Tibial nerve (tissue), 4 donors: ENCODE measurements at regions not wholly inside any gene's neighbourhood (a gene's known extent, or its start where the extent isn't known, plus 50 kb on each side); places are given as distances from the start of the nearest gene placed in this dataset.

ENCODE experiments used
- DNase-seq, 2 donors: peaks; one replicate each; pipeline ENCODE4 v3.0.0-alpha.2; 2019; ENCODE audit warnings: low spot score in 2 of 2
- H3K27ac ChIP-seq, 4 donors: fragments of 200-600 bp; sonication (generic) in 3 of 4; one replicate each; pipeline ENCODE4 v1.5.1; 2017 to 2019; ENCODE audit warnings: mild to moderate bottlenecking in 1 of 4
- H3K27me3 ChIP-seq, 2 donors: fragments of 200-600 bp; sonication (generic) in 1 of 2; one replicate each; pipeline versions ENCODE4 v1.5.1 to v1.6.0; 2017 to 2019
- H3K36me3 ChIP-seq, 3 donors: fragments of 200-600 bp; sonication (generic); one replicate each; pipeline ENCODE4 v1.5.1; 2018 to 2019
- H3K4me1 ChIP-seq, 4 donors: fragments of 200-600 bp; sonication (generic) in 3 of 4; one replicate each; pipeline ENCODE4 v1.5.1; 2017 to 2019
- H3K4me3 ChIP-seq, 4 donors: fragments of 200-600 bp; sonication (generic) in 3 of 4; one replicate each; pipeline ENCODE4 v1.5.1; 2017 to 2019; ENCODE audit warnings: mild to moderate bottlenecking in 1 of 4, moderate library complexity in 1 of 4
- H3K9me3 ChIP-seq, 4 donors: fragments of 200-600 bp; sonication (generic) in 3 of 4; one replicate each; pipeline ENCODE4 v1.5.1; 2017 to 2019
- EP300 ChIP-seq, 2 donors: sonication (generic); formaldehyde crosslinking; IDR thresholded peaks; one replicate each; pipeline ENCODE4 v1.6.1; 2017; ENCODE audit warnings: antibody characterized with exemption in 2 of 2, mild to moderate bottlenecking in 1 of 2
- POLR2A ChIP-seq, 2 donors: fragments of 450-650 bp; IDR thresholded peaks; one replicate each; pipeline ENCODE4 v1.6.1; 2017; ENCODE audit warnings: antibody characterized with exemption in 2 of 2, mild to moderate bottlenecking in 2 of 2, moderate library complexity in 2 of 2
- WGBS, 2 donors: methylation state at CpG; one replicate each; pipeline ENCODE4 v1.1.5; 2018; 5-methylcytosine and 5-hydroxymethylcytosine counted together
- TF ChIP-seq, protein P1 (sequence below), 5 experiments: fragments of 200-600 bp in 3 of 5; fragments of 450-650 bp in 2 of 5; sonication (generic) in 3 of 5; IDR thresholded peaks; one replicate each; pipeline ENCODE4 v1.5.1; 2016 to 2019; ENCODE audit warnings: antibody characterized with exemption in 5 of 5, mild to moderate bottlenecking in 3 of 5, moderate library complexity in 2 of 5

- no peaks in the 10 kb centered on the region for H3K36me3 ChIP-seq
- no peak overlapping the region for H3K27ac ChIP-seq
- 82 to 83% methylated on average over 1 of the region's 1 CpG for WGBS, 2 donors
- no peaks in the 10 kb centered on the region for H3K27me3 ChIP-seq
- DNase-seq, result no peak
- H3K9me3 ChIP-seq, result no peaks in the 10 kb centered on the region
- TF ChIP-seq EP300 (IDR thresholded peaks at IDR 0.05) (no peak), POLR2A (IDR thresholded peaks at IDR 0.05) (no peak)
- TF ChIP-seq, protein P1, sequence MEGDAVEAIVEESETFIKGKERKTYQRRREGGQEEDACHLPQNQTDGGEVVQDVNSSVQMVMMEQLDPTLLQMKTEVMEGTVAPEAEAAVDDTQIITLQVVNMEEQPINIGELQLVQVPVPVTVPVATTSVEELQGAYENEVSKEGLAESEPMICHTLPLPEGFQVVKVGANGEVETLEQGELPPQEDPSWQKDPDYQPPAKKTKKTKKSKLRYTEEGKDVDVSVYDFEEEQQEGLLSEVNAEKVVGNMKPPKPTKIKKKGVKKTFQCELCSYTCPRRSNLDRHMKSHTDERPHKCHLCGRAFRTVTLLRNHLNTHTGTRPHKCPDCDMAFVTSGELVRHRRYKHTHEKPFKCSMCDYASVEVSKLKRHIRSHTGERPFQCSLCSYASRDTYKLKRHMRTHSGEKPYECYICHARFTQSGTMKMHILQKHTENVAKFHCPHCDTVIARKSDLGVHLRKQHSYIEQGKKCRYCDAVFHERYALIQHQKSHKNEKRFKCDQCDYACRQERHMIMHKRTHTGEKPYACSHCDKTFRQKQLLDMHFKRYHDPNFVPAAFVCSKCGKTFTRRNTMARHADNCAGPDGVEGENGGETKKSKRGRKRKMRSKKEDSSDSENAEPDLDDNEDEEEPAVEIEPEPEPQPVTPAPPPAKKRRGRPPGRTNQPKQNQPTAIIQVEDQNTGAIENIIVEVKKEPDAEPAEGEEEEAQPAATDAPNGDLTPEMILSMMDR (IDR thresholded peaks at IDR 0.05), result no peak
- no peaks in the 10 kb centered on the region for H3K4me1 ChIP-seq
- no peak overlapping the region for H3K4me3 ChIP-seq
These were observed 122.0 kb upstream of the ONECUT1 start for GRCh38 chr15:52912172-52912571.

- 57 to 67% methylated on average over 3 of the region's 3 CpGs for WGBS, 2 donors
- Histone ChIP-seq H3K4me1 (no peaks in the 10 kb centered on the region), H3K27me3 (no peaks in the 10 kb centered on the region), H3K36me3 (no peaks in the 10 kb centered on the region), H3K27ac (no peak overlapping the region), H3K4me3 (no peak overlapping the region), H3K9me3 (no peaks in the 10 kb centered on the region)
- TF ChIP-seq EP300 (IDR thresholded peaks at IDR 0.05) (no peak), POLR2A (IDR thresholded peaks at IDR 0.05) (no peak)
- TF ChIP-seq, protein P1 (IDR thresholded peaks at IDR 0.05), result no peak
- DNase-seq, result no peak
These were observed 103.2 kb upstream of the ONECUT1 start for GRCh38 chr15:52893338-52893737.

DNA sequence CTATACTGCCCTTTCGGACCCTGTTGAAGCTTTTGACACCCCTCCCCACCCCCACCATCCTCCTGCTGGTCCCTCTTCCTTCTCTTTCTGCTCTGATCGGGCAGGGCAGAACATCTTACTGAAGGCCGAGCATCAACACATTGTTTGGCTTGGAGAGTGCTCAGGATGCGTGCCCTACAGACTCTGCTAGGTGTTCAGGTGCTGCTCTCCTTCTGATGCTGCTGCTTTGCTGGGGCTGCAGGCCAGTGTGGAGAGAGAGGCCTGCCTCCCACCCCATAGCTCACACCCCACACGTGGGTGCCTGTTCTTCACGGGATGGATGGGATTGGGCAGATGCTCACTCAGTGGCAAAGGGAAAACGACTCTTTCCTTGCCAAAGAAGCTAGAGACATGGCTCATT lies 89.8 kb upstream of the ONECUT1 start:
- H3K27ac ChIP-seq, result no peak overlapping the region
- TF ChIP-seq EP300 (IDR thresholded peaks at IDR 0.05) (no peak), POLR2A (IDR thresholded peaks at IDR 0.05) (no peak)
- TF ChIP-seq, protein P1 (IDR thresholded peaks at IDR 0.05), result no peak
- no peak for DNase-seq
- no peak overlapping the region for H3K4me3 ChIP-seq
- H3K9me3 ChIP-seq, result no peaks in the 10 kb centered on the region
- H3K36me3 ChIP-seq, result no peaks in the 10 kb centered on the region
- 39 to 45% methylated on average over 7 of the region's 7 CpGs for WGBS, 2 donors
- H3K4me1 ChIP-seq, result no peaks in the 10 kb centered on the region
- no peaks in the 10 kb centered on the region for H3K27me3 ChIP-seq

GRCh38 chr15:52879145-52879544 lies 89.0 kb upstream of the ONECUT1 start:
- WGBS, 2 donors, result 30 to 36% methylated on average over 4 of the region's 4 CpGs

DNA sequence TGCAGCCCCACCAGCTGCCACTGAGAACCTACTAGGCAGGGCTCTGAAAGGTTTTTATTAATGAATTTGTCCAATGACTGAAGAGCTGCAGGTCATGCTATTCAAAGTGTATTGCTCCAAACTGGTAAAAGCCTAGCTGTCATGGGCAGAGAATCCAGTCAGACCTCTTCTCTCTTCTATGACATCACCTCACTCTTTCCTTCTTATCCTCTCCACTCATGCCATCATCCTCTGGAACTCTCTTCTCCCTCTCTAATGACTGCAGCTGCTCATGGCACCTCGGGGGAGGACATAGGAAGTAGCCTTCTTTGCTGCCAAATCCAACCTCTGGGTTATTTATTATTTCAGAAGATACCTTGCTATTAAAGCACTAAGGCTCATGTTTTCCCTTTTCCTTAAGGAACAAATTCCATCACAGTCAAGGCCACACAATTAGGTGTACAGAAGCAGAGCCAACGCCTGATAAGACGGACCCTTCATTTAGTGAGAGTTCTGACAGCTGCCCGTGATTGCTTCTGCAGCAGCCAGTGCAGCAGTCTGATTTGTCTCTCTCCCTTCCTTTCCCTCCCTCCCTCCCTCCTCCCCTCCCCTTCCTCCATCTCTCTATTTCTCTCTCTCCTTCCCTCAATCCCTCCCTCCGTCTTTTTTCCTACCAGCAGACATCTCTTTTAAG lies 87.0 kb upstream of the ONECUT1 start:
- Histone ChIP-seq H3K9me3 (no peaks in the 10 kb centered on the region), H3K4me1 (no peaks in the 10 kb centered on the region), H3K27ac (no peak overlapping the region), H3K36me3 (no peaks in the 10 kb centered on the region), H3K4me3 (no peak overlapping the region), H3K27me3 (no peaks in the 10 kb centered on the region)
- DNase-seq, result no peak
- WGBS, 2 donors, result 41 to 48% methylated on average over 5 of the region's 5 CpGs
- no peak for TF ChIP-seq POLR2A (IDR thresholded peaks at IDR 0.05)
- TF ChIP-seq, protein P1 (IDR thresholded peaks at IDR 0.05), result no peak
- no peak for TF ChIP-seq EP300 (IDR thresholded peaks at IDR 0.05)

More at GRCh38 chr15:52879145-52879544, 89.0 kb upstream of the ONECUT1 start:
- no peaks in the 10 kb centered on the region for H3K4me1 ChIP-seq
- no peaks in the 10 kb centered on the region for H3K36me3 ChIP-seq
- no peaks in the 10 kb centered on the region for H3K27me3 ChIP-seq
- H3K4me3 ChIP-seq, result no peak overlapping the region
- DNase-seq, result no peak
- no peak for TF ChIP-seq EP300 (IDR thresholded peaks at IDR 0.05)
- TF ChIP-seq, protein P1 (IDR thresholded peaks at IDR 0.05), result no peak
- H3K27ac ChIP-seq, result no peak overlapping the region
- no peaks in the 10 kb centered on the region for H3K9me3 ChIP-seq
